Activated CD8-positive, alpha-beta T cell treated with anti-CD3 and anti-CD28 coated beads, Interleukin-2, amount 10 ng/mL, durations not matched to agents 7 days and 5 days (primary cell): ENCODE measurements at regions not wholly inside any gene's neighbourhood (a gene's known extent, or its start where the extent isn't known, plus 50 kb on each side); places are given as distances from the start of the nearest gene placed in this dataset.
"Not testable (repeated sequence)": the region's sequence is repeated elsewhere in the genome, so short reads cannot be mapped to it uniquely, and the experiment has no call there.

Source experiments
- ATAC-seq: fragments of 150-1000 bp; cut with Tn5 transposase; one replicate; pipeline ENCODE4 v1.10.0; 2021; ENCODE audit warnings: moderate library complexity
- CTCF ChIA-PET: fragments of 350-600 bp; sonication (Branson Sonifier 250); formaldehyde crosslinking; loops from one replicate; lab custom pipeline; 2021; ENCODE audit warnings: antibody characterized with exemption; lab: Charles Lee
- POLR2A ChIA-PET: fragments of 350-600 bp; sonication (Branson Sonifier 250); formaldehyde crosslinking; loops from one replicate; lab custom pipeline; 2021; ENCODE audit warnings: antibody characterized with exemption; lab: Charles Lee
- DNase-seq: peaks from one replicate; pipeline ENCODE4 v3.0.0-alpha.2; 2020
- H3K27ac Mint-ChIP-seq: one replicate; pipeline ENCODE4 v1.8.0; 2021; ENCODE audit warnings: mild to moderate bottlenecking, mixed read lengths
- H3K27me3 Mint-ChIP-seq: one replicate; pipeline ENCODE4 v1.8.0; 2021; ENCODE audit warnings: low read depth, mixed read lengths
- H3K36me3 Mint-ChIP-seq: one replicate; pipeline ENCODE4 v1.8.0; 2021; ENCODE audit warnings: low read depth, mixed read lengths
- H3K4me1 Mint-ChIP-seq: one replicate; pipeline ENCODE4 v1.8.0; 2021; ENCODE audit warnings: low read depth, mixed read lengths
- H3K4me3 Mint-ChIP-seq: one replicate; pipeline ENCODE4 v1.8.0; 2021; ENCODE audit warnings: mild to moderate bottlenecking, mixed read lengths
- H3K9me3 Mint-ChIP-seq: one replicate; pipeline ENCODE4 v1.8.0; 2022; ENCODE audit warnings: mixed read lengths; ENCODE audit not compliant: insufficient read depth

DNA sequence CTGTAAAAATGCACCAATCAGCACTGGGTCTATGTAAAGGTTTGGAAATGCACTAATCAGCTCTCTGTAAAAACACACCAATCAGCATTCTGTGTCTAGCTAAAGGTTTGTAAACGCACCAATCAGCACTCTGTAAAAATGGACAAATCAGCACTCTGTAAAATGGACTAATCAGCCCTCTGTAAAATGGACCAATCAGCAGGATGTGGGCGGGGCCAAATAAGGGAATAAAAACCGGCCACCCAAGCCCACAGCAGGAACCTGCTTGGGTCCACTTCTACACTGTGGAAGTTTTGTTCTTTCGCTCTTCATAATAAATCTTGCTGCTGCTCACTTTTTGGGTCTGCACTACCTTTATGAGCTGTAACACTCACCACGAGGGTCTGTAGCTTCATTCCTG is 101.0 kb downstream of the SMC2 start:
- H3K4me1 Mint-ChIP-seq, DNase-seq, H3K36me3 Mint-ChIP-seq, ATAC-seq, CTCF ChIA-PET, H3K4me3 Mint-ChIP-seq, H3K27me3 Mint-ChIP-seq, H3K27ac Mint-ChIP-seq, POLR2A ChIA-PET, H3K9me3 Mint-ChIP-seq: not testable (repeated sequence)

DNA sequence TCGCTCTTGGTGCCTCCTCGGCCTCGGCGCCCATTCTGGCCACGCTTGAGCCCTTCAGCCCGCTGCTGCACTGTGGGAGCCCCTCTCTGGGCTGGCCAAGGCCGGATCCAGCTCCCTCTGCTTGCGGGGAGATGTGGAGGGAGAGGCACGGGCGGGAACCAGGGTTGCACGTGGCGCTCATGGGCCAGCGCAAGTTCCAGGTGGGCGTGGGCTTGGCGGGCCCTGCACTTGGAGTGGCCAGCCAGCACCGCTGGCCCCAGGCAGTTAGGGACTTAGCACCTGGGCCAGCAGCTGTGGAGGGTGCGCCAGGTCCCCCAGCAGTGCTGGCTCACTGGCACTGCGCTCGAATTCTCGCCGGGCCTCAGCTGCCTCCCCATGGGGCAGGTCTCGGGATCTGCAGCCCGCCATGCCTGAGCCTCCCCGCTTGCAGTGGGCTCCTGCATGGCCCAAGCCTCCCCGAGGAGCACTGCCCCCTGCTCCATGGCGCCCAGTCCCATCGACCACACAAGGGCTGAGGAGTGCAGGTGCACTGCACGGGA is 106.4 kb downstream of the SMC2 start:
- H3K9me3 Mint-ChIP-seq: no peaks in the 10 kb centered on the region
- H3K4me1 Mint-ChIP-seq: no peaks in the 10 kb centered on the region
- POLR2A ChIA-PET: no interaction called here
- H3K4me3 Mint-ChIP-seq: no peak overlapping the region
- H3K36me3 Mint-ChIP-seq: no peaks in the 10 kb centered on the region
- DNase-seq (no peak), ATAC-seq (no peak)
- no peak overlapping the region for H3K27ac Mint-ChIP-seq
- CTCF ChIA-PET: interaction anchor here (1.1 kb wide), 1 partner anchor 111 kb away, joined by 3 read pairs; no protein-coding TSS in a partner anchor
- no peaks in the 10 kb centered on the region for H3K27me3 Mint-ChIP-seq

DNA sequence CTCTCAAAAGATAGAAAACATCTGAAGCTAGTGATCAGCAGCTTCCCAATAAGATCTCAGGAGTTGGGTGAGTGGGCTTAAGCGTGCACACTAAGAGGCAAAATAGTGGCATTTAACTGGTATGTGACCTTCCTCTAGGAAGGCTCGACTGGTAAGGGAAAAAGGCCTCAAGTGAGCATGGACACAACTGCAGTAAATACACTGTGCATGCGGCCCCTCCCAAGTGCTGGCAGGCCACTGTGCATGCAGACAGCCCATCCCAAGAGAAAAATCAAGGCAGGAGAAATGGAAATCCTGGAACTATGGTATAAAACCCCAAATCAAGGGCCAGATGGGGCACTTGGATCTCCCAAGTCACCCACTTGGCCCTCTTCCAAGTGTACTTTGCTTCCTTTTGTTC is 112.7 kb downstream of the SMC2 start:
- no peak for ATAC-seq
- no peaks in the 10 kb centered on the region for H3K9me3 Mint-ChIP-seq
- DNase-seq: no peak
- CTCF ChIA-PET: no interaction called here
- H3K4me3 Mint-ChIP-seq: no peak overlapping the region
- no peaks in the 10 kb centered on the region for H3K4me1 Mint-ChIP-seq
- H3K36me3 Mint-ChIP-seq: no peaks in the 10 kb centered on the region
- no peak overlapping the region for H3K27ac Mint-ChIP-seq
- H3K27me3 Mint-ChIP-seq: no peaks in the 10 kb centered on the region
- POLR2A ChIA-PET: no interaction called here

DNA sequence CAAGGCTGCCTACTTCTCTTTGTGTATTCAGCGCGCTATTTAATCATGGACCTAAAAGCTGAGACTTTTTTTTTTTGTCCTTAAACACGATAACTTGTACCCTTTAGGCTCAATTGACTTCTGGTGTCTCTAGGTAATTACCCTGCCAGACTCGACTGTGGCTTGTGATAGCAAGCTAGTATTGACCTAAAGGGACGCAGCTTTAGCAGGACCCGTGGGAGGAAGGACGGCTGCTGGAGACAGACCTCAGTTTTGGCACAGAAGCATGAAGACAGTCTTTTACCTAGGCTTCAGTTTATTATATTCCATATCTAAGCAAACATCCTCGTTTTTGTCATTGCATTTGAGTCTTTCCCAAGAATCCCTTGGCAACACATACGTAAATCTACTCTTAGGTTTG is 115.3 kb downstream of the SMC2 start:
- Mint-ChIP-seq H3K4me1 (no peaks in the 10 kb centered on the region), H3K9me3 (no peaks in the 10 kb centered on the region), H3K27ac (no peak overlapping the region), H3K36me3 (no peaks in the 10 kb centered on the region), H3K27me3 (no peaks in the 10 kb centered on the region), H3K4me3 (no peak overlapping the region)
- CTCF ChIA-PET: no interaction called here
- POLR2A ChIA-PET: no interaction called here
- ATAC-seq (no peak), DNase-seq (no peak)

DNA sequence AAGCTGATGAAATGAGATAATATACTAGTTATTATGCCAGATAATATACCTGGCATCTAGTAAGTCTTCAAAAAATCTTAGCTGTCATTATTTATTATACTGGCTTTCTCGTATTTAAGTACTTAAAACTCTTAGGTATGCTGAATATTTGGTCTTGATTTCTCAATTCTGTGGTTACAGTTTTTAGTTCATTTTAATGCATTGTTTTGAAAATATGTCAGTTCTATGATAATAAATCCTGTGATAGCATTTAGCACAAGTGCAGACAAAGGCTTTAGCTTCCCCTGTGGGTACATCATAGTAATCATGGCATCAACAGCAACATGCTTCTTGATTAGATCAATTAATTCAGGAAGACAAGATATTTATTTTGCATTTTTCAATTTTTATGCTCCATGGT is 133.0 kb downstream of the SMC2 start:
- no peak for ATAC-seq
- ChIA-PET CTCF (no interaction called here), POLR2A (no interaction called here)
- Mint-ChIP-seq H3K4me3 (no peak overlapping the region), H3K9me3 (no peaks in the 10 kb centered on the region), H3K4me1 (no peaks in the 10 kb centered on the region), H3K36me3 (no peaks in the 10 kb centered on the region), H3K27ac (no peak overlapping the region), H3K27me3 (no peaks in the 10 kb centered on the region)
- no peak for DNase-seq

DNA sequence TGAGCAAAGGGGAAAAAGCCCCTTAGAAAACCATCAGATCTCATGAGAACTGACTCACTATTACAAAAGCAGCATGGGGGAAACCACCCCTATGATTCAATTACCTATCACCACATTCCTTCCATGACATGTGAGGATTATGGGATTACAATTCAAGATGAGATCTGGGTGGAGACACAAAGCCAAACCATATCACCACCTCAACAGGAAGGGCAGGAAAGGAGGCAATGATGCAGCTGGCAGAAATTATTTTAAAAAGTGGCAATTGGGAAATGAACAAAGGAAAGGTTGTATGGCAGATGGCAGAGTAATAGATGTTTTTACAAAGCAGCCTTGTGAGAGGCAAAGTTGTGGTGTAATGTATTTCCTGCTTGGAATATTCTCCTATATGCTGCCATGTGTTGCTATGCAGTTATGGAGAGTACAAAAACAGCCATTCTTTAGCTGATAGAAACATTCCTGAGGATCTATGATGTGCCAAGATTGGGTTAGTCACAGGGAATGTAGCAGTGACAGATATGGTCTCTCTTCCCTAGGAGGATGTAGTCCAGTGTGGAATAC is 138.8 kb downstream of the SMC2 start:
- no peak for DNase-seq
- Mint-ChIP-seq H3K27ac (no peak overlapping the region), H3K9me3 (no peaks in the 10 kb centered on the region), H3K36me3 (no peaks in the 10 kb centered on the region), H3K4me1 (no peaks in the 10 kb centered on the region), H3K4me3 (no peak overlapping the region), H3K27me3 (no peaks in the 10 kb centered on the region)
- ChIA-PET CTCF (no interaction called here), POLR2A (no interaction called here)
- no peak for ATAC-seq

DNA sequence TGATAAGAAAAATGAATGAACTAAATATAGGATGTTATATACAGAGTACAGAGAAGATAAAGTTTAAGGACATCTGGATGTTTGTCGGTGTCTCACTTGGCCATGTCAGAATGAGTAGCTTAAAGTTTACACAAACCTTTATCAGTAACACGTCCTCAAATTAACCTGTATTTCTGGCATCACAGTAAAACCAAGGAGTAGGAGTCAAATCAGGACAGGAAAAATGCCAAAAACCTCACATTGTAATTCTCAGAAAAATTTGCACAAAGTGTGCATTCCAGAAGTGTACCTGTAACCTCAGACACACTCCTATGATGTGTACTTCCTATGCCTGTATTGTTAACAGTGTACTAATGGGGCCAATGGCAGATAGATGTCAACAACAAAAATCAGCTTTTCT is 139.3 kb downstream of the SMC2 start:
- Mint-ChIP-seq H3K4me1 (no peaks in the 10 kb centered on the region), H3K9me3 (no peaks in the 10 kb centered on the region), H3K27me3 (no peaks in the 10 kb centered on the region), H3K27ac (no peak overlapping the region), H3K36me3 (no peaks in the 10 kb centered on the region), H3K4me3 (no peak overlapping the region)
- no peak for ATAC-seq
- no peak for DNase-seq
- CTCF ChIA-PET: no interaction called here
- POLR2A ChIA-PET: no interaction called here

DNA sequence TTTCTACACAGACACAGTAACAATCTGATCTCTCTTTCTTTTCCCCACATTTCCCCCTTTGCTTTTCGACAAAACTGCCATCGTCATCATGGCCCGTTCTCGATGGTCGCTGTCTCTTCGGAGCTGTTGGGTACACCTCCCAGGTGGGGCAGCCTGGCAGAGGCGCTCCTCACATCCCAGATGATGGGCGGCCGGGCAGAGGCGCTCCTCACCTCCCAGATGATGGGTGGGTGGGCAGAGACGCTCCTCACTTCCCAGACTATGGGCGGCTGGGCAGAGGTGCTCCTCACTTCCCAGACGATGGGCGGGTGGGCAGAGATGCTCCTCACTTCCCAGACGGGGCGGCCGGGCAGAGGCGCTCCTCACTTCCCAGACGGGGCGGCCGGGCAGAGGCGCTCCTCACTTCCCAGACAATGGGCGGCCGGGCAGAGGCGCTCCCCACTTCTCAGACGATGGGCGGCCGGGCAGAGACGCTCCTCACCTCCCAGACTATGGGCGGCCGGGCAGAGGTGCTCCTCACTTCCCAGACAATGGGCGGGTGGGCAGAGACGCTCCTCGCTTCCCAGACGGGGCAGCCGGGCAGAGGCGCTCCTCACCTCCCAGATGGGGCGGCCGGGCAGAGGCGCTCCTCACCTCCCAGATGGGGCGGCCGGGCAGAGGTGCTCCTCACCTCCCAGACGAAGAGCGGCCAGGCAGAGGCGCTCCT is 140.7 kb downstream of the SMC2 start:
- ATAC-seq, H3K9me3 Mint-ChIP-seq, H3K4me3 Mint-ChIP-seq, POLR2A ChIA-PET, H3K27me3 Mint-ChIP-seq, H3K27ac Mint-ChIP-seq, H3K4me1 Mint-ChIP-seq, DNase-seq, CTCF ChIA-PET, H3K36me3 Mint-ChIP-seq: not testable (repeated sequence)

DNA sequence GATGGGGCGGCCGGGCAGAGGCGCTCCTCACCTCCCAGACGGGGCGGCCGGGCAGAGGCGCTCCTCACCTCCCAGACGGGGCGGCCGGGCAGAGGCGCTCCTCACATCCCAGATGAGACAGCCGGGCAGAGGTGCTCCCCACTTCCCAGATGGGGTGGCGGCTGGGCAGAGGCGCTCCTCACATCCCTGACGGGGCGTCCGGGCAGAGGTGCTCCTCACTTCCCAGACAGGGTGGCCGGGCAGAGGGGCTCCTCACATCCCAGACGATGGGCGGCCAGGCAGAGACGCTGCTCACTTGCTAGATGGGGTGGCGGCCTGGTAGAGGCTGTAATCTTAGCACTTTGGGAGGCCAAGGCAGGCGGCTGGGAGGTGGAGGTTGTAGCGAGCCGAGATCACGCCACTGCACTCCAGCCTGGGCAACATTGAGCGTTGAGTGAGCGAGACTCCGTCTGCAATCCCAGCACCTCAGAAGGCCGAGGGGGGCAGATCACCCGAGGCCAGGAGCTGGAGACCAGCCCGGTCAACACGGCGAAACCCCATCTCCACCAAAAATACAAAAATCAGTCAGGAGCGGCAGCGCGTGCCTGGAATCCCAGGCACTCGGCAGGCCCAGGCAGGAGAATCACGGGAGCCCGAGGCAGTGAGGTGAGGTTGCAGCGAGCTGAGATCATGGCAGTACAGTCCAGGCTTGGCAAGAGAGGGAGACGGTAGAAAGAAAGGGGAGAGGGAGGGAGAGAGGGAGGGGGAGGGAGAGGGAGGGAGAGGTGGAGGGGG is 141.4 kb downstream of the SMC2 start:
- H3K4me3 Mint-ChIP-seq, ATAC-seq, H3K9me3 Mint-ChIP-seq, POLR2A ChIA-PET, DNase-seq, H3K27ac Mint-ChIP-seq, CTCF ChIA-PET, H3K4me1 Mint-ChIP-seq, H3K36me3 Mint-ChIP-seq, H3K27me3 Mint-ChIP-seq: not testable (repeated sequence)

DNA sequence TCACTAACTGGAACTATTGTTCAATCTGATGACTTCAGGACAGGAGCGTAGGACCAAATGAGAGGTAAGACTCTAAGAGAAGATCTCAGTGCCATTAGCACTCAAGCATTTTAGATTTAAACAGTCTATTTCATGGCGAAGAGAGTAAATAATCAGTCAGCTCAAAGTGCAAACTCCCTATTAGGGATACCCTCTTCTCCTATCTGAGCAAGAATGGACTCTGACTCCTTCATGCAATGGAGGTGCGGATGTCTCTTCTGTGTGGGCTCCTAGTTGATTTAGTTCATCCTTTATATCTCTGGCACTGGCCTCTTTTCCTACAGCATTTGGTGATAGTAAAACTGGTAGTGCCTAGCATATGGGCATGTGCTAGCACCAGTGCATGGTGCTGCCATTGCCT is 144.6 kb downstream of the SMC2 start:
- H3K9me3 Mint-ChIP-seq: no peaks in the 10 kb centered on the region
- H3K4me1 Mint-ChIP-seq: no peaks in the 10 kb centered on the region
- CTCF ChIA-PET: no interaction called here
- no peak overlapping the region for H3K4me3 Mint-ChIP-seq
- POLR2A ChIA-PET: no interaction called here
- H3K36me3 Mint-ChIP-seq: no peaks in the 10 kb centered on the region
- DNase-seq (no peak), ATAC-seq (no peak)
- no peak overlapping the region for H3K27ac Mint-ChIP-seq
- H3K27me3 Mint-ChIP-seq: no peaks in the 10 kb centered on the region

DNA sequence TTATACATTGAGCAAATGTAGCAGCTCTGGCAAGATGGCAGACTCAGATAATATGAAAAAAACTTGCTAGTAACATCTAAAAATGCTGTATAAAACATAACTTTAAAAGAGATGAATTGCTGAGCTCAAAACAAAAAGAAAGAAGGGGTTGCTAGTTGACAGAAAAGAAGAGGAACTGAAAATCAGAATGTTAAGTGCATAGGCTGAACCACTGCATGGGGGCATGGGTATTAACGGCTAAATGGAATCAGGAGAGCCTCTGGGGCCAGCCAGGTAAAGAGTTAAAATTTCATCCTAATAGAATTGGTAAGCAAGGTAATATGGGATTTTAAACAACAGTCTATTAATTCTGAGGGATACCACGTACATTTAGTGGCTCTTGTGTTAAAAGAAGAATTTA is 146.8 kb downstream of the SMC2 start:
- Mint-ChIP-seq H3K27ac (no peak overlapping the region), H3K9me3 (no peaks in the 10 kb centered on the region), H3K27me3 (no peaks in the 10 kb centered on the region), H3K36me3 (no peaks in the 10 kb centered on the region), H3K4me1 (no peaks in the 10 kb centered on the region), H3K4me3 (no peak overlapping the region)
- CTCF ChIA-PET: no interaction called here
- DNase-seq (no peak), ATAC-seq (no peak)
- POLR2A ChIA-PET: interaction anchor here (0.6 kb wide), 1 partner anchor 1156 kb away, joined by 3 read pairs; no protein-coding TSS in a partner anchor

DNA sequence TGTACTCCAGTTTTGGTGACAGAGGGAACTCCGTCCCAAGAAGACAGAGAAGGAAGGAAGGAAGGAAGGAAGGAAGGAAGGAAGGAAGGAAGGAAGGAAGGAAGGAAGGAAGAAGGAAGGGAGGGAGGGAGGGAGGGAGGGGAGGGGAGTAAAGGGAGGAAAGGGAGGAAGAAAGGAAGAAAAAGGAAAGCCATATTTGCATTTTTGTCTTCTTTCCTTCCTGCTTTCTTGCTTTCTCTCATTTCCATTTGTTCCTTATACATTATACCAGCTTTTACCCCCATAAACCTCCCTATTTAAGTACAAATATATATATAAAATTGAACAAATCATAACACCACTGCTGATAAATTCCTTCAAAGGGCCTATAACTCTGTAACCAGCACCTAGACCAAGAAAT is 151.8 kb downstream of the SMC2 start:
- Mint-ChIP-seq H3K36me3 (no peaks in the 10 kb centered on the region), H3K4me1 (no peaks in the 10 kb centered on the region), H3K27ac (no peak overlapping the region), H3K27me3 (no peaks in the 10 kb centered on the region), H3K9me3 (no peaks in the 10 kb centered on the region), H3K4me3 (no peak overlapping the region)
- DNase-seq (no peak), ATAC-seq (no peak)
- ChIA-PET POLR2A (no interaction called here), CTCF (no interaction called here)
